Suprapubic skin (tissue), 4 donors: ENCODE measurements at regions not wholly inside any gene's neighbourhood (a gene's known extent, or its start where the extent isn't known, plus 50 kb on each side); places are given as distances from the start of the nearest gene placed in this dataset.

ENCODE experiments used
- CTCF ChIP-seq, 2 donors: fragments of 200-600 bp in 1 of 2; fragments of 450-650 bp in 1 of 2; sonication (generic) in 1 of 2; IDR thresholded peaks; one replicate each; pipeline ENCODE4 v1.5.1; 2016 to 2019; ENCODE audit warnings: antibody characterized with exemption in 2 of 2, mild to moderate bottlenecking in 1 of 2, moderate library complexity in 1 of 2
- EP300 ChIP-seq: sonication (generic); formaldehyde crosslinking; IDR thresholded peaks from one replicate; pipeline ENCODE4 v1.6.1; 2017; ENCODE audit warnings: antibody characterized with exemption
- POLR2A ChIP-seq, 2 donors: fragments of 450-650 bp; IDR thresholded peaks; one replicate each; pipeline ENCODE4 v1.6.1; 2017; ENCODE audit warnings: antibody characterized with exemption in 2 of 2, mild to moderate bottlenecking in 2 of 2, moderate library complexity in 2 of 2
- POLR2AphosphoS5 ChIP-seq, 3 donors: sonication (generic); formaldehyde crosslinking; IDR thresholded peaks; one replicate each; pipeline ENCODE4 v1.6.1; 2017; ENCODE audit warnings: antibody characterized with exemption in 3 of 3

GRCh38 chr1:201758499-201759050 lies 70.4 kb upstream of the IPO9 start:
- TF ChIP-seq POLR2A (IDR thresholded peaks at IDR 0.05) (no peak), CTCF (IDR thresholded peaks at IDR 0.05) (no peak), POLR2AphosphoS5 (IDR thresholded peaks at IDR 0.05) (no peak), EP300 (no peak)
